ENCODE measurements at regions not wholly inside any gene's neighbourhood (a gene's known extent, or its start where the extent isn't known, plus 50 kb on each side); places are given as distances from the start of the nearest gene placed in this dataset.
"Not testable (repeated sequence)": the region's sequence is repeated elsewhere in the genome, so short reads cannot be mapped to it uniquely, and the experiment has no call there.

GRCh38 chr5:56763711-56764466 lies 51.5 kb upstream of the MAP3K1 start:
- DNase-seq: no peak

GRCh38 chr5:56763182-56763581 lies 52.2 kb upstream of the MAP3K1 start:
- DNase-seq: no peak

- DNase-seq: no peak
These were observed 54.0 kb upstream of the MAP3K1 start for GRCh38 chr5:56761151-56761885.

- no peak for DNase-seq
These were observed 54.6 kb upstream of the MAP3K1 start for GRCh38 chr5:56760723-56761122.

- DNase-seq: no peak
These were observed 55.7 kb upstream of the MAP3K1 start for GRCh38 chr5:56759521-56760216.

- no peak for DNase-seq
These were observed 58.3 kb upstream of the MAP3K1 start for GRCh38 chr5:56757077-56757476.

GRCh38 chr5:56755036-56755555 lies 60.3 kb upstream of the MAP3K1 start:
- DNase-seq: no peak

- DNase-seq: not testable (repeated sequence)
These were observed 61.8 kb upstream of the MAP3K1 start for GRCh38 chr5:56753588-56753987.

- DNase-seq: no peak
These were observed 63.6 kb upstream of the MAP3K1 start for GRCh38 chr5:56751572-56752313.

GRCh38 chr5:56749842-56750241 lies 65.5 kb upstream of the MAP3K1 start:
- DNase-seq: no peak

GRCh38 chr5:56746553-56747339 lies 68.6 kb upstream of the MAP3K1 start:
- no peak for DNase-seq

GRCh38 chr5:56745864-56746263 lies 69.5 kb upstream of the MAP3K1 start:
- DNase-seq: no peak

- no peak for DNase-seq
These were observed 74.5 kb upstream of the MAP3K1 start for GRCh38 chr5:56740868-56741267.

GRCh38 chr5:56739990-56740389 lies 75.4 kb upstream of the MAP3K1 start:
- no peak for DNase-seq

- no peak for DNase-seq
These were observed 77.3 kb upstream of the MAP3K1 start for GRCh38 chr5:56737951-56738606.

- DNase-seq: no peak
These were observed 78.2 kb upstream of the MAP3K1 start for GRCh38 chr5:56737002-56737621.

- DNase-seq: no peak
These were observed 79.3 kb upstream of the MAP3K1 start for GRCh38 chr5:56735849-56736641.

GRCh38 chr5:56734091-56734694 lies 81.2 kb upstream of the MAP3K1 start:
- DNase-seq: no peak

- DNase-seq: no peak
These were observed 81.8 kb upstream of the MAP3K1 start for GRCh38 chr5:56733580-56733979.

- DNase-seq: no peak
These were observed 83.2 kb upstream of the MAP3K1 start for GRCh38 chr5:56732121-56732520.
